Gastroesophageal sphincter (tissue), 4 donors: ENCODE measurements at regions not wholly inside any gene's neighbourhood (a gene's known extent, or its start where the extent isn't known, plus 50 kb on each side); places are given as distances from the start of the nearest gene placed in this dataset.

Experiments used
- ATAC-seq: fragments of 150-250 bp; one replicate; pipeline ENCODE4 v1.9.1; 2016; ENCODE audit warnings: mild to moderate bottlenecking, moderate library complexity
- H3K27ac ChIP-seq, 4 donors: fragments of 200-600 bp; sonication (generic) in 3 of 4; 1 replicate in 3 of 4; 2 replicates in 1 of 4; pipeline ENCODE4 v1.5.1; 2016 to 2019
- H3K27me3 ChIP-seq: fragments of 200-600 bp; sonication (generic); one replicate; pipeline ENCODE4 v1.5.1; 2019
- H3K36me3 ChIP-seq, 2 donors: fragments of 200-600 bp; sonication (generic); one replicate each; pipeline ENCODE4 v1.5.1; 2019; ENCODE audit warnings: control low read depth in 1 of 2
- H3K4me1 ChIP-seq, 3 donors: fragments of 200-600 bp; sonication (generic); 1 replicate in 2 of 3; 2 replicates in 1 of 3; pipeline ENCODE4 v1.5.1; 2016 to 2019; ENCODE audit warnings: control low read depth in 2 of 3
- H3K4me3 ChIP-seq, 2 donors: fragments of 200-600 bp; sonication (generic); one replicate each; pipeline ENCODE4 v1.5.1; 2019; ENCODE audit warnings: mild to moderate bottlenecking in 1 of 2, moderate library complexity in 1 of 2
- H3K9me3 ChIP-seq, 3 donors: fragments of 200-600 bp; sonication (generic); one replicate each; pipeline ENCODE4 v1.5.1; 2017 to 2019; ENCODE audit warnings: control low read depth in 2 of 3
- EP300 ChIP-seq: sonication (generic); formaldehyde crosslinking; IDR thresholded peaks from one replicate; pipeline ENCODE4 v1.6.1; 2017; ENCODE audit warnings: antibody characterized with exemption, mild to moderate bottlenecking
- POLR2A ChIP-seq, 2 donors: fragments of 450-650 bp; IDR thresholded peaks; one replicate each; pipeline ENCODE4 v1.6.1; 2017; ENCODE audit warnings: antibody characterized with exemption in 2 of 2, mild to moderate bottlenecking in 2 of 2, moderate library complexity in 1 of 2
- POLR2AphosphoS5 ChIP-seq: sonication (generic); formaldehyde crosslinking; IDR thresholded peaks from one replicate; pipeline ENCODE4 v1.6.1; 2017; ENCODE audit warnings: antibody characterized with exemption
- WGBS, 2 donors: methylation state at CpG; one replicate each; pipeline ENCODE4 v1.1.5; 2018; ENCODE audit warnings: low coverage in 1 of 2; 5-methylcytosine and 5-hydroxymethylcytosine counted together
- TF ChIP-seq, protein P1 (sequence below), 4 experiments: fragments of 200-600 bp in 2 of 4; fragments of 450-650 bp in 2 of 4; sonication (generic) in 1 of 4; IDR thresholded peaks; one replicate each; pipeline ENCODE4 v1.5.1; 2017 to 2019; ENCODE audit warnings: antibody characterized with exemption in 4 of 4, mild to moderate bottlenecking in 2 of 4, moderate library complexity in 2 of 4

DNA sequence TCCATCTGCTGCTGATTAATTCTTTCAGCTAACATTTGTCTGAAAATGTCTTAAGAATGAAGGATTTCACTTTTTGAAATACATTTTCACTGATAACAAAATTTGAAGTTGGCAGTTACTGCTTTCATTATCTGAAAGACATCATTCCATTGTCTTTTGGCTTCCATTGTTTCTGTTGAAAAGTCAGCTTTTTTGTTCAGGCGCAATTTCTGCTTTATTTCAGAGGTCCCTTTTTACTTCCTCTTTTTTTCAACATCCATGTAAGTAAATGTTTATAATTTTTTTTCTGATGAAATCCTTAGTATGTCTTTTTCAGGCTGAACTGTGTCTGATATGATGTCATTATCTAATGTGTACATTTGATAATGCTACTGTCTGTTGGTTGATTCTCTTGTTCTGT, 184.2 kb downstream of the RND3 start:
- 93 to 100% methylated on average over 1 of the region's 1 CpG for WGBS, 2 donors
- Histone ChIP-seq H3K27me3 (no peaks in the 10 kb centered on the region), H3K4me1 (no peaks in the 10 kb centered on the region), H3K4me3 (no peak overlapping the region), H3K27ac (no peak overlapping the region), H3K36me3 (no peaks in the 10 kb centered on the region), H3K9me3 (peaks cover 0 to 17% (median 0%) of the 10 kb centered on the region in 3 donors)
- TF ChIP-seq, protein P1, sequence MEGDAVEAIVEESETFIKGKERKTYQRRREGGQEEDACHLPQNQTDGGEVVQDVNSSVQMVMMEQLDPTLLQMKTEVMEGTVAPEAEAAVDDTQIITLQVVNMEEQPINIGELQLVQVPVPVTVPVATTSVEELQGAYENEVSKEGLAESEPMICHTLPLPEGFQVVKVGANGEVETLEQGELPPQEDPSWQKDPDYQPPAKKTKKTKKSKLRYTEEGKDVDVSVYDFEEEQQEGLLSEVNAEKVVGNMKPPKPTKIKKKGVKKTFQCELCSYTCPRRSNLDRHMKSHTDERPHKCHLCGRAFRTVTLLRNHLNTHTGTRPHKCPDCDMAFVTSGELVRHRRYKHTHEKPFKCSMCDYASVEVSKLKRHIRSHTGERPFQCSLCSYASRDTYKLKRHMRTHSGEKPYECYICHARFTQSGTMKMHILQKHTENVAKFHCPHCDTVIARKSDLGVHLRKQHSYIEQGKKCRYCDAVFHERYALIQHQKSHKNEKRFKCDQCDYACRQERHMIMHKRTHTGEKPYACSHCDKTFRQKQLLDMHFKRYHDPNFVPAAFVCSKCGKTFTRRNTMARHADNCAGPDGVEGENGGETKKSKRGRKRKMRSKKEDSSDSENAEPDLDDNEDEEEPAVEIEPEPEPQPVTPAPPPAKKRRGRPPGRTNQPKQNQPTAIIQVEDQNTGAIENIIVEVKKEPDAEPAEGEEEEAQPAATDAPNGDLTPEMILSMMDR (IDR thresholded peaks at IDR 0.05) = no peak
- TF ChIP-seq POLR2A (IDR thresholded peaks at IDR 0.05) = no peak
- TF ChIP-seq EP300 = no peak
- no peak for TF ChIP-seq POLR2AphosphoS5
- no peak for ATAC-seq

DNA sequence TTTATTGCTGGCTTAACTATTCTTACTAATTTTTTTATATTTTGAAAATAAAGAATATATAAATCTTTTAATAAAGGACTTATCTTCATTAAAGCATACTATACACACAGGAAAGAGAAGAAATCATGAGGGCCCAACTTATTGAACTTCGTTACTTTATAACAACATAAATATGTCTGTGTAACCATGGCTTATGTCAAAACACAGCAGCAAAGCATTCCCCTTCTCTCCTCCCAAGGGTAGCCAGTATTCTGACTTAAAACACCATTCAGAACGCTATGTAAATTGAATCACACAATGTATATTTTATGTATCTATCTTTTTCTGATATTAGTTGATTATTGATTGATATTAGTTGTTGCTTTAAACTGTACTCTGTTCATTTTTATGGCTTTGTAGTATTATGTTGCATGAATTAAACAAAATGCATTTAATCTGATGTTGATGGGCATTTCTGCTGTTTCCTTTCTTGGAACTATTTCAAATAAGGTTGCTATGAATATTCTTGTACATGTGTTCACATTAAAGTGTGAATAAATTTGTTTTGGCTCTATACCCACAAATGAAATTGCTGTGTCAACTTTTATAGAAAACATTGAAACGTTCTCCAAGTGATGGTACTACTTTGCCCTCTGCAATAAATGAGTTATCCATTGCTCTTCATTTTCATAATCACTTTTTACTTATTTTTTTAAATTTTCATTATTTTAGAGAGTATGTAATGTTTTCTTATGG, 188.7 kb downstream of the RND3 start:
- H3K9me3 ChIP-seq = peaks cover 0 to 10% (median 0%) of the 10 kb centered on the region in 3 donors
- H3K27ac ChIP-seq = no peak overlapping the region
- no peak overlapping the region for H3K4me3 ChIP-seq
- no peaks in the 10 kb centered on the region for H3K36me3 ChIP-seq
- WGBS, 2 donors = 63 to 72% methylated on average over 3 of the region's 3 CpGs
- no peak for TF ChIP-seq POLR2A (IDR thresholded peaks at IDR 0.05)
- TF ChIP-seq, protein P1 (IDR thresholded peaks at IDR 0.05) = no peak
- TF ChIP-seq EP300 = no peak
- no peak for TF ChIP-seq POLR2AphosphoS5
- H3K4me1 ChIP-seq = no peaks in the 10 kb centered on the region
- H3K27me3 ChIP-seq = no peaks in the 10 kb centered on the region
- no peak for ATAC-seq

- no peaks in the 10 kb centered on the region for H3K36me3 ChIP-seq
- TF ChIP-seq, protein P1 (IDR thresholded peaks at IDR 0.05) = no peak
- no peak for TF ChIP-seq POLR2A (IDR thresholded peaks at IDR 0.05)
- no peak for TF ChIP-seq EP300
- TF ChIP-seq POLR2AphosphoS5 = no peak
- ATAC-seq = no peak
- H3K4me3 ChIP-seq = no peak overlapping the region
- H3K4me1 ChIP-seq = no peaks in the 10 kb centered on the region
- peaks cover 0 to 4% (median 0%) of the 10 kb centered on the region in 3 donors for H3K9me3 ChIP-seq
- no peaks in the 10 kb centered on the region for H3K27me3 ChIP-seq
- H3K27ac ChIP-seq = no peak overlapping the region
These were observed 190.5 kb downstream of the RND3 start for GRCh38 chr2:150296770-150297546.

GRCh38 chr2:150295544-150295943, 191.9 kb downstream of the RND3 start:
- 90 to 95% methylated on average over 2 of the region's 2 CpGs for WGBS, 2 donors
- Histone ChIP-seq H3K4me1 (no peaks in the 10 kb centered on the region), H3K27ac (no peak overlapping the region), H3K27me3 (no peaks in the 10 kb centered on the region), H3K4me3 (no peak overlapping the region), H3K36me3 (no peaks in the 10 kb centered on the region), H3K9me3 (peaks cover 0 to 4% (median 0%) of the 10 kb centered on the region in 3 donors)
- TF ChIP-seq POLR2A (IDR thresholded peaks at IDR 0.05) = no peak
- no peak for TF ChIP-seq EP300
- TF ChIP-seq, protein P1 (IDR thresholded peaks at IDR 0.05) = no peak
- TF ChIP-seq POLR2AphosphoS5 = no peak
- ATAC-seq = no peak

DNA sequence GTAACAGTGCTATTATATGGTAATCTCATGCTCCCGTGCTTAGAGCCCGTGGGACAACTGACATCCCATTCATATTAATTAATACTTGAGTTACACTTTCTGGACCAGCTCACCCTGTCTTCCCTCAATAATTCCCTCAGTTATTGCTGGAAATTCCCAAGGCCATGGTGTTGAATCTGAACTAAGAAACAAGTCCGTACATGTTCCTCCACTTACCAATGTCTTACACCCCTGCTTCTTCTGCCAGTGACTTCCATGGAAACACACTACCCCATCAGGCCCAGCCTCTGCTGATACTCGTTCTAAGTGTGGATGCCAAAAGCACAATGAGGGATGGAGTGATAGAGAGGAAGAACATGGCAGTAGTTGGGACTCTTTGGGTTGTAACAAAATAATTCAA, 193.7 kb downstream of the RND3 start:
- no peaks in the 10 kb centered on the region for H3K4me1 ChIP-seq
- no peak for TF ChIP-seq POLR2A (IDR thresholded peaks at IDR 0.05)
- TF ChIP-seq EP300 = no peak
- TF ChIP-seq, protein P1 (IDR thresholded peaks at IDR 0.05) = no peak
- TF ChIP-seq POLR2AphosphoS5 = no peak
- peaks cover 0 to 4% (median 0%) of the 10 kb centered on the region in 3 donors for H3K9me3 ChIP-seq
- H3K4me3 ChIP-seq = no peak overlapping the region
- no peaks in the 10 kb centered on the region for H3K36me3 ChIP-seq
- WGBS, 2 donors = 89 to 92% methylated on average over 4 of the region's 4 CpGs
- no peak for ATAC-seq
- H3K27me3 ChIP-seq = no peaks in the 10 kb centered on the region
- H3K27ac ChIP-seq = no peak overlapping the region
